GM21367 (cell line): ENCODE measurements at regions not wholly inside any gene's neighbourhood (a gene's known extent, or its start where the extent isn't known, plus 50 kb on each side); places are given as distances from the start of the nearest gene placed in this dataset.
"Not testable (repeated sequence)": the region's sequence is repeated elsewhere in the genome, so short reads cannot be mapped to it uniquely, and the experiment has no call there.

Source experiments
- ATAC-seq: cut with Tn5 transposase; IDR thresholded peaks from one replicate; pipeline ENCODE4 v1.9.1; 2021; ENCODE audit not compliant: unreplicated experiment

GRCh38 chr5:67889870-67890269, 325.7 kb upstream of the PIK3R1 start:
- not testable (repeated sequence) for ATAC-seq

GRCh38 chr5:67887748-67888161, 327.8 kb upstream of the PIK3R1 start:
- ATAC-seq = no peak

GRCh38 chr5:67886761-67887160, 328.8 kb upstream of the PIK3R1 start:
- ATAC-seq = no peak

GRCh38 chr5:67880876-67881275, 334.7 kb upstream of the PIK3R1 start:
- ATAC-seq = no peak

GRCh38 chr5:67880511-67880805, 335.1 kb upstream of the PIK3R1 start:
- no peak for ATAC-seq

GRCh38 chr5:67879620-67880510, 335.7 kb upstream of the PIK3R1 start:
- ATAC-seq = no peak

GRCh38 chr5:67878933-67879332, 336.6 kb upstream of the PIK3R1 start:
- no peak for ATAC-seq

- ATAC-seq = no peak
Measured at GRCh38 chr5:67876371-67876770, 339.2 kb upstream of the PIK3R1 start.

GRCh38 chr5:67875601-67876000, 340.0 kb upstream of the PIK3R1 start:
- no peak for ATAC-seq

- no peak for ATAC-seq
Measured at GRCh38 chr5:67873935-67874334, 341.6 kb upstream of the PIK3R1 start.

- no peak for ATAC-seq
Measured at GRCh38 chr5:67870662-67871061, 344.9 kb upstream of the PIK3R1 start.

- ATAC-seq = not testable (repeated sequence)
Measured at GRCh38 chr5:67864335-67864734, 351.2 kb upstream of the PIK3R1 start.

GRCh38 chr5:67858471-67859031, 357.0 kb upstream of the PIK3R1 start:
- ATAC-seq = no peak

- ATAC-seq = no peak
Measured at GRCh38 chr5:67857502-67857901, 358.1 kb upstream of the PIK3R1 start.

GRCh38 chr5:67855523-67855922, 360.0 kb upstream of the PIK3R1 start:
- ATAC-seq = no peak

GRCh38 chr5:67850906-67851305, 364.6 kb upstream of the PIK3R1 start:
- ATAC-seq = not testable (repeated sequence)

GRCh38 chr5:67844924-67845323, 370.6 kb upstream of the PIK3R1 start:
- no peak for ATAC-seq

- no peak for ATAC-seq
Measured at GRCh38 chr5:67842806-67843205, 372.8 kb upstream of the PIK3R1 start.

- ATAC-seq = not testable (repeated sequence)
Measured at GRCh38 chr5:67837225-67837624, 378.3 kb upstream of the PIK3R1 start.

GRCh38 chr5:67836496-67836895, 379.1 kb upstream of the PIK3R1 start:
- not testable (repeated sequence) for ATAC-seq

- no peak for ATAC-seq
Measured at GRCh38 chr5:67831048-67831447, 384.5 kb upstream of the PIK3R1 start.

- ATAC-seq = no peak
Measured at GRCh38 chr5:67827541-67827940, 388.0 kb upstream of the PIK3R1 start.

- ATAC-seq = no peak
Measured at GRCh38 chr5:67824852-67825251, 390.7 kb upstream of the PIK3R1 start.
